Neural cell (in vitro differentiated cells): ENCODE measurements at regions not wholly inside any gene's neighbourhood (a gene's known extent, or its start where the extent isn't known, plus 50 kb on each side); places are given as distances from the start of the nearest gene placed in this dataset.

ENCODE experiments used
- H2AFZ ChIP-seq: fragments of 200-600, 300-800 bp; sonication (generic), shearing (Covaris generic); 2 replicates; pipeline ENCODE4 v1.6.0; 2014; ENCODE audit warnings: low read depth, mild to moderate bottlenecking, antibody characterized with exemption, low read length, moderate library complexity
- H3F3A ChIP-seq: fragments of 200-600 bp; shearing (Covaris generic); 2 replicates; pipeline ENCODE4 v1.6.1; 2016; ENCODE audit warnings: mild to moderate bottlenecking, moderate library complexity, mixed read lengths, antibody characterized with exemption, low read length; ENCODE audit not compliant: insufficient read depth, poor library complexity, severe bottlenecking
- H3K27ac ChIP-seq: fragments of 200-600, 300-800 bp; sonication (generic), shearing (Covaris generic); 2 replicates; pipeline ENCODE4 v1.5.1; 2014; ENCODE audit warnings: mild to moderate bottlenecking, low read length, moderate library complexity
- H3K27me3 ChIP-seq: fragments of 300-800, 200-600 bp; sonication (generic), shearing (Covaris generic); 2 replicates; pipeline ENCODE4 v1.6.0; 2014; ENCODE audit warnings: mild to moderate bottlenecking, low read depth, low read length, moderate library complexity; ENCODE audit not compliant: insufficient read depth
- H3K36me3 ChIP-seq: fragments of 300-800, 200-600 bp; sonication (generic), shearing (Covaris generic); 2 replicates; pipeline ENCODE4 v1.5.1; 2014; ENCODE audit warnings: mild to moderate bottlenecking, antibody characterized with exemption, low read length, moderate library complexity; ENCODE audit not compliant: insufficient read depth
- H3K4me2 ChIP-seq: fragments of 300-800, 200-600 bp; sonication (generic), shearing (Covaris generic); 2 replicates; pipeline ENCODE4 v1.6.0; 2014; ENCODE audit warnings: mild to moderate bottlenecking, low read length
- H3K4me3 ChIP-seq: fragments of 300-800, 200-600 bp; sonication (generic), shearing (Covaris generic); 2 replicates; pipeline ENCODE4 v1.5.1; 2014; ENCODE audit warnings: mild to moderate bottlenecking, low read length, moderate library complexity
- H3K79me2 ChIP-seq: fragments of 200-600 bp; shearing (Covaris generic); replicated peaks from 2 replicates; pipeline ENCODE4 v1.6.0; 2014; ENCODE audit warnings: mild to moderate bottlenecking, low read length, moderate library complexity; ENCODE audit not compliant: insufficient read depth
- H3K9ac ChIP-seq: fragments of 300-800, 200-600 bp; sonication (generic), shearing (Covaris generic); 2 replicates; pipeline ENCODE4 v1.6.1; 2016; ENCODE audit warnings: mild to moderate bottlenecking, low read length, mixed read lengths
- H3K9me2 ChIP-seq: fragments of 200-600 bp; shearing (Covaris generic); 2 replicates; pipeline ENCODE4 v1.6.1; 2016; ENCODE audit warnings: mild to moderate bottlenecking, low read length, mixed read lengths; ENCODE audit not compliant: insufficient read depth
- H3K9me3 ChIP-seq: fragments of 200-600, 300-800 bp; sonication (generic), shearing (Covaris generic); 2 replicates; pipeline ENCODE4 v1.6.1; 2016; ENCODE audit warnings: mild to moderate bottlenecking, mixed run types, low read length, moderate library complexity, mixed read lengths
- H4K20me1 ChIP-seq: fragments of 200-600 bp; shearing (Covaris generic); 2 replicates; pipeline ENCODE4 v1.6.1; 2016; ENCODE audit warnings: mild to moderate bottlenecking, mixed run types; ENCODE audit not compliant: insufficient read depth
- EP300 ChIP-seq: fragments of 450-650 bp; conservative IDR thresholded peaks from 2 replicates; pipeline ENCODE4 v1.6.1; 2014; ENCODE audit warnings: antibody characterized with exemption, mild to moderate bottlenecking, moderate library complexity; ENCODE audit not compliant: poor library complexity, severe bottlenecking
- EZH2 ChIP-seq: fragments of 200-600, 300-800 bp; shearing (Covaris generic), sonication (generic); IDR thresholded peaks from 2 replicates; pipeline ENCODE4 v1.6.1; 2014; ENCODE audit warnings: antibody characterized with exemption, low read length, borderline replicate concordance, mild to moderate bottlenecking; ENCODE audit not compliant: insufficient read depth, poor library complexity, severe bottlenecking
- MXI1 ChIP-seq: fragments of 450-650 bp; conservative IDR thresholded peaks from 2 replicates; pipeline ENCODE4 v1.6.1; 2014; ENCODE audit warnings: antibody characterized with exemption, mild to moderate bottlenecking; ENCODE audit not compliant: poor library complexity, severe bottlenecking
- POLR2AphosphoS5 ChIP-seq: IDR thresholded peaks from 2 replicates; pipeline ENCODE4 v1.6.1; 2012
- RAD21 ChIP-seq: fragments of 450-650 bp; conservative IDR thresholded peaks from 2 replicates; pipeline ENCODE4 v1.6.1; 2014; ENCODE audit warnings: antibody characterized with exemption, mild to moderate bottlenecking, moderate library complexity
- SMC3 ChIP-seq: fragments of 450-650 bp; conservative IDR thresholded peaks from 2 replicates; pipeline ENCODE4 v1.6.1; 2014; ENCODE audit warnings: antibody characterized with exemption, mild to moderate bottlenecking, moderate library complexity; ENCODE audit not compliant: poor library complexity
- TAF1 ChIP-seq: IDR thresholded peaks from 2 replicates; pipeline ENCODE4 v1.6.1; 2012; ENCODE audit warnings: low read depth
- TF ChIP-seq, protein P1 (sequence below): fragments of 450-650 bp; IDR thresholded peaks from 2 replicates; pipeline ENCODE4 v1.5.1; 2014; ENCODE audit warnings: antibody characterized with exemption, mild to moderate bottlenecking, moderate library complexity; ENCODE audit not compliant: poor library complexity, severe bottlenecking
- TF ChIP-seq, protein P2 (sequence below): IDR thresholded peaks from 2 replicates; pipeline ENCODE4 v1.6.1; 2012; ENCODE audit warnings: borderline replicate concordance

DNA sequence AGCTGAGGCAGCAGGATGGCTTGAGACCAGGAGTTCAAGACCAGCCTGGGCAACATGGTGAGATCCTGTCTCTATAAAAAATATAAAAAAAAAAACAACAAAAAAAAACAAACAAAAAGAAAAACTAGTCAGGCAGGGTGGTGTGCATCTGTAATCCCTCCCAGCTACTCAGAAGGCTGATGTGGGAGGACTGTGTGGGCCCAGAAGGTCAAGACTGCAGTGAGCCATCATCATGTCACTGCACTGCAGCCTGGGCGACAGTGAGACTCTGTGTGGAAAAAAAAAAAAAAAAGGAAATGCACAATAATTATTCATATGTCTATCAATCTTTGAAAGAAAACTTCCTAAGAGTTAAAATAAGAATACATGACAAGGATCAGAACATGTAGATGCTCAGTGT, 178.3 kb downstream of the SEM1 start:
- no peaks in the 10 kb centered on the region for H3K27me3 ChIP-seq
- H2AFZ ChIP-seq, result no peak overlapping the region
- H3K4me3 ChIP-seq, result no peak overlapping the region
- H4K20me1 ChIP-seq, result no peaks in the 10 kb centered on the region
- no peak overlapping the region for H3K9ac ChIP-seq
- H3K79me2 ChIP-seq, result no peaks in the 10 kb centered on the region
- no peaks in the 10 kb centered on the region for H3K9me2 ChIP-seq
- no peaks in the 10 kb centered on the region for H3K36me3 ChIP-seq
- no peak overlapping the region for H3K27ac ChIP-seq
- no peaks in the 10 kb centered on the region for H3K9me3 ChIP-seq
- TF ChIP-seq RAD21 (no peak), EZH2 (no peak), TAF1 (no peak), MXI1 (no peak), SMC3 (no peak), POLR2AphosphoS5 (no peak), EP300 (no peak)
- TF ChIP-seq, protein P1, sequence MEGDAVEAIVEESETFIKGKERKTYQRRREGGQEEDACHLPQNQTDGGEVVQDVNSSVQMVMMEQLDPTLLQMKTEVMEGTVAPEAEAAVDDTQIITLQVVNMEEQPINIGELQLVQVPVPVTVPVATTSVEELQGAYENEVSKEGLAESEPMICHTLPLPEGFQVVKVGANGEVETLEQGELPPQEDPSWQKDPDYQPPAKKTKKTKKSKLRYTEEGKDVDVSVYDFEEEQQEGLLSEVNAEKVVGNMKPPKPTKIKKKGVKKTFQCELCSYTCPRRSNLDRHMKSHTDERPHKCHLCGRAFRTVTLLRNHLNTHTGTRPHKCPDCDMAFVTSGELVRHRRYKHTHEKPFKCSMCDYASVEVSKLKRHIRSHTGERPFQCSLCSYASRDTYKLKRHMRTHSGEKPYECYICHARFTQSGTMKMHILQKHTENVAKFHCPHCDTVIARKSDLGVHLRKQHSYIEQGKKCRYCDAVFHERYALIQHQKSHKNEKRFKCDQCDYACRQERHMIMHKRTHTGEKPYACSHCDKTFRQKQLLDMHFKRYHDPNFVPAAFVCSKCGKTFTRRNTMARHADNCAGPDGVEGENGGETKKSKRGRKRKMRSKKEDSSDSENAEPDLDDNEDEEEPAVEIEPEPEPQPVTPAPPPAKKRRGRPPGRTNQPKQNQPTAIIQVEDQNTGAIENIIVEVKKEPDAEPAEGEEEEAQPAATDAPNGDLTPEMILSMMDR, result no peak
- TF ChIP-seq, protein P2, sequence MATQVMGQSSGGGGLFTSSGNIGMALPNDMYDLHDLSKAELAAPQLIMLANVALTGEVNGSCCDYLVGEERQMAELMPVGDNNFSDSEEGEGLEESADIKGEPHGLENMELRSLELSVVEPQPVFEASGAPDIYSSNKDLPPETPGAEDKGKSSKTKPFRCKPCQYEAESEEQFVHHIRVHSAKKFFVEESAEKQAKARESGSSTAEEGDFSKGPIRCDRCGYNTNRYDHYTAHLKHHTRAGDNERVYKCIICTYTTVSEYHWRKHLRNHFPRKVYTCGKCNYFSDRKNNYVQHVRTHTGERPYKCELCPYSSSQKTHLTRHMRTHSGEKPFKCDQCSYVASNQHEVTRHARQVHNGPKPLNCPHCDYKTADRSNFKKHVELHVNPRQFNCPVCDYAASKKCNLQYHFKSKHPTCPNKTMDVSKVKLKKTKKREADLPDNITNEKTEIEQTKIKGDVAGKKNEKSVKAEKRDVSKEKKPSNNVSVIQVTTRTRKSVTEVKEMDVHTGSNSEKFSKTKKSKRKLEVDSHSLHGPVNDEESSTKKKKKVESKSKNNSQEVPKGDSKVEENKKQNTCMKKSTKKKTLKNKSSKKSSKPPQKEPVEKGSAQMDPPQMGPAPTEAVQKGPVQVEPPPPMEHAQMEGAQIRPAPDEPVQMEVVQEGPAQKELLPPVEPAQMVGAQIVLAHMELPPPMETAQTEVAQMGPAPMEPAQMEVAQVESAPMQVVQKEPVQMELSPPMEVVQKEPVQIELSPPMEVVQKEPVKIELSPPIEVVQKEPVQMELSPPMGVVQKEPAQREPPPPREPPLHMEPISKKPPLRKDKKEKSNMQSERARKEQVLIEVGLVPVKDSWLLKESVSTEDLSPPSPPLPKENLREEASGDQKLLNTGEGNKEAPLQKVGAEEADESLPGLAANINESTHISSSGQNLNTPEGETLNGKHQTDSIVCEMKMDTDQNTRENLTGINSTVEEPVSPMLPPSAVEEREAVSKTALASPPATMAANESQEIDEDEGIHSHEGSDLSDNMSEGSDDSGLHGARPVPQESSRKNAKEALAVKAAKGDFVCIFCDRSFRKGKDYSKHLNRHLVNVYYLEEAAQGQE, result no peak
- no peaks in the 10 kb centered on the region for H3F3A ChIP-seq
- no peak overlapping the region for H3K4me2 ChIP-seq

DNA sequence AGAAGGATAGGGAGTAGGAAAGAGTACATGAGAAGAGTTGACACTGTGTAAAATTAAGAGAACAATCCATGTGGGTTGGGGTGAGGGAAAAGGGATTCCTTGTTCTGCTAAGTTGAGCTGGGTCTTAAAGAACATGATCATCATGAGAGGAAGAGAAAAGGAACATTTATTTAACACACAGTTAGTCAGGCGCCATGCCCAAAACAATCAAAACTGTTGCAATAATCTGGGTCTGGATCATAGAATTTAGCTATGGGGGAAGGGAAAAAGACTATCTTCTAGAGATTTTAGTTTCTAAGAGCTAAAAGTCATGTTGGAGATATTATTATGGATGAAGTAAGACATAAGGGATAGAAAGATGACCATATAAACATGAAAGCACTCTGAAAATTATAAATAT, 178.9 kb downstream of the SEM1 start:
- H3K27me3 ChIP-seq, result no peaks in the 10 kb centered on the region
- TF ChIP-seq EZH2, result no peak
- TF ChIP-seq, protein P2, result no peak
- no peak for TF ChIP-seq POLR2AphosphoS5
- no peak for TF ChIP-seq TAF1
- TF ChIP-seq SMC3, result no peak
- TF ChIP-seq, protein P1, result no peak
- TF ChIP-seq RAD21, result no peak
- TF ChIP-seq EP300, result no peak
- TF ChIP-seq MXI1, result no peak
- no peaks in the 10 kb centered on the region for H3K9me3 ChIP-seq
- H3K4me2 ChIP-seq, result no peak overlapping the region
- no peaks in the 10 kb centered on the region for H3K36me3 ChIP-seq
- no peaks in the 10 kb centered on the region for H3F3A ChIP-seq
- no peak overlapping the region for H3K4me3 ChIP-seq
- H3K9ac ChIP-seq, result no peak overlapping the region
- H4K20me1 ChIP-seq, result no peaks in the 10 kb centered on the region
- H3K9me2 ChIP-seq, result no peaks in the 10 kb centered on the region
- H3K27ac ChIP-seq, result no peak overlapping the region
- no peaks in the 10 kb centered on the region for H3K79me2 ChIP-seq
- no peak overlapping the region for H2AFZ ChIP-seq
